Activated CD4-positive, alpha-beta memory T cell treated with anti-CD3 and anti-CD28 coated beads, Interleukin-2, amount 10 ng/mL, durations not matched to agents 7 days and 5 days (primary cell): ENCODE measurements at regions not wholly inside any gene's neighbourhood (a gene's known extent, or its start where the extent isn't known, plus 50 kb on each side); places are given as distances from the start of the nearest gene placed in this dataset.

Source experiments
- CTCF ChIA-PET: fragments of 350-600 bp; sonication (Branson Sonifier 250); formaldehyde crosslinking; loops from one replicate; lab custom pipeline; 2021; ENCODE audit warnings: antibody characterized with exemption, inconsistent platforms; lab: Charles Lee
- POLR2A ChIA-PET: fragments of 350-600 bp; sonication (Branson Sonifier 250); formaldehyde crosslinking; loops from one replicate; lab custom pipeline; 2021; ENCODE audit warnings: antibody characterized with exemption; lab: Charles Lee
- DNase-seq: peaks from one replicate; pipeline ENCODE4 v3.0.0-alpha.2; 2020
- H3K27ac Mint-ChIP-seq: one replicate; pipeline ENCODE4 v1.8.0; 2021; ENCODE audit warnings: mild to moderate bottlenecking, mixed read lengths
- H3K27me3 Mint-ChIP-seq: one replicate; pipeline ENCODE4 v1.8.0; 2021; ENCODE audit warnings: mixed read lengths
- H3K36me3 Mint-ChIP-seq: one replicate; pipeline ENCODE4 v1.8.0; 2021; ENCODE audit warnings: low read depth, mixed read lengths
- H3K4me1 Mint-ChIP-seq: one replicate; pipeline ENCODE4 v1.8.0; 2021; ENCODE audit warnings: mixed read lengths
- H3K4me3 Mint-ChIP-seq: one replicate; pipeline ENCODE4 v1.8.0; 2021; ENCODE audit warnings: mild to moderate bottlenecking, mixed read lengths
- H3K9me3 Mint-ChIP-seq: one replicate; pipeline ENCODE4 v1.8.0; 2021; ENCODE audit warnings: mixed read lengths

- no peak for DNase-seq
- ChIA-PET CTCF (no interaction called here), POLR2A (no interaction called here)
- Mint-ChIP-seq H3K27ac (no peak overlapping the region), H3K9me3 (no peaks in the 10 kb centered on the region), H3K27me3 (peaks cover 13% of the 10 kb centered on the region), H3K36me3 (no peaks in the 10 kb centered on the region), H3K4me1 (no peaks in the 10 kb centered on the region), H3K4me3 (no peak overlapping the region)
These were observed 193.2 kb downstream of the INO80D start for GRCh38 chr2:205892665-205893259.

GRCh38 chr2:205892251-205892655, 193.7 kb downstream of the INO80D start:
- Mint-ChIP-seq H3K9me3 (no peaks in the 10 kb centered on the region), H3K27ac (no peak overlapping the region), H3K4me1 (peaks cover 1% of the 10 kb centered on the region), H3K36me3 (no peaks in the 10 kb centered on the region), H3K4me3 (no peak overlapping the region), H3K27me3 (peaks cover 13% of the 10 kb centered on the region)
- CTCF ChIA-PET = interaction anchor here (0.6 kb wide), 1 partner anchor 44 kb away, joined by 7 read pairs; no protein-coding TSS in a partner anchor
- DNase-seq = no peak
- POLR2A ChIA-PET = no interaction called here

GRCh38 chr2:205889114-205889513, 196.9 kb downstream of the INO80D start:
- CTCF ChIA-PET = no interaction called here
- POLR2A ChIA-PET = no interaction called here
- Mint-ChIP-seq H3K36me3 (no peaks in the 10 kb centered on the region), H3K4me3 (no peak overlapping the region), H3K9me3 (no peaks in the 10 kb centered on the region), H3K27me3 (peaks cover 8% of the 10 kb centered on the region), H3K4me1 (peaks cover 1% of the 10 kb centered on the region), H3K27ac (no peak overlapping the region)
- DNase-seq = no peak

GRCh38 chr2:205887637-205888036, 198.3 kb downstream of the INO80D start:
- Mint-ChIP-seq H3K27me3 (peaks cover 8% of the 10 kb centered on the region), H3K27ac (no peak overlapping the region), H3K9me3 (no peaks in the 10 kb centered on the region), H3K36me3 (no peaks in the 10 kb centered on the region), H3K4me1 (peaks cover 1% of the 10 kb centered on the region), H3K4me3 (no peak overlapping the region)
- ChIA-PET CTCF (interaction anchor here (0.6 to 1.0 kb wide), 2 partner anchors 112 to 113 kb away, joined by 3 to 5 read pairs; no protein-coding TSS in a partner anchor), POLR2A (no interaction called here)
- no peak for DNase-seq

GRCh38 chr2:205885492-205886099, 200.4 kb downstream of the INO80D start:
- DNase-seq = peak; percentile 72
- Mint-ChIP-seq H3K36me3 (no peaks in the 10 kb centered on the region), H3K27me3 (peaks cover 9% of the 10 kb centered on the region), H3K27ac (no peak overlapping the region), H3K4me1 (peaks cover 1% of the 10 kb centered on the region), H3K9me3 (no peaks in the 10 kb centered on the region), H3K4me3 (no peak overlapping the region)
- ChIA-PET CTCF (interaction anchor here (0.6 to 2.4 kb wide), 4 partner anchors 13 to 116 kb away, joined by 3 to 16 read pairs (median 3); no protein-coding TSS in a partner anchor), POLR2A (no interaction called here)

- ChIA-PET CTCF (interaction anchor here (1.3 to 1.5 kb wide), 2 partner anchors 70 to 109 kb away, joined by 3 to 4 read pairs; no protein-coding TSS in a partner anchor), POLR2A (no interaction called here)
- H3K4me3 Mint-ChIP-seq = no peak overlapping the region
- DNase-seq = no peak
- no peak overlapping the region for H3K27ac Mint-ChIP-seq
- peaks cover 1% of the 10 kb centered on the region for H3K4me1 Mint-ChIP-seq
- peaks cover 14% of the 10 kb centered on the region for H3K27me3 Mint-ChIP-seq
- H3K9me3 Mint-ChIP-seq = no peaks in the 10 kb centered on the region
- H3K36me3 Mint-ChIP-seq = no peaks in the 10 kb centered on the region
These were observed 201.7 kb downstream of the NRP2 start for GRCh38 chr2:205883965-205884364.

- H3K36me3 Mint-ChIP-seq = no peaks in the 10 kb centered on the region
- H3K27ac Mint-ChIP-seq = no peak overlapping the region
- no peak overlapping the region for H3K4me3 Mint-ChIP-seq
- peaks cover 14% of the 10 kb centered on the region for H3K27me3 Mint-ChIP-seq
- ChIA-PET CTCF (interaction anchor here (1.3 kb wide), 1 partner anchor 107 kb away, joined by 3 read pairs; no protein-coding TSS in a partner anchor), POLR2A (no interaction called here)
- no peak for DNase-seq
- peaks cover 1% of the 10 kb centered on the region for H3K4me1 Mint-ChIP-seq
- H3K9me3 Mint-ChIP-seq = no peaks in the 10 kb centered on the region
These were observed 200.6 kb downstream of the NRP2 start for GRCh38 chr2:205882806-205883425.

GRCh38 chr2:205880048-205880447, 197.7 kb downstream of the NRP2 start:
- H3K4me1 Mint-ChIP-seq = no peaks in the 10 kb centered on the region
- ChIA-PET CTCF (interaction anchor here (0.9 to 1.5 kb wide), 2 partner anchors 46 to 112 kb away, joined by 3 to 4 read pairs; no protein-coding TSS in a partner anchor), POLR2A (no interaction called here)
- no peaks in the 10 kb centered on the region for H3K36me3 Mint-ChIP-seq
- no peak for DNase-seq
- no peak overlapping the region for H3K27ac Mint-ChIP-seq
- no peaks in the 10 kb centered on the region for H3K9me3 Mint-ChIP-seq
- no peak overlapping the region for H3K4me3 Mint-ChIP-seq
- peaks cover 18% of the 10 kb centered on the region for H3K27me3 Mint-ChIP-seq

- Mint-ChIP-seq H3K9me3 (no peaks in the 10 kb centered on the region), H3K36me3 (no peaks in the 10 kb centered on the region), H3K27me3 (peaks cover 18% of the 10 kb centered on the region), H3K27ac (no peak overlapping the region), H3K4me1 (no peaks in the 10 kb centered on the region), H3K4me3 (no peak overlapping the region)
- CTCF ChIA-PET = interaction anchor here (1.5 kb wide), 1 partner anchor 47 kb away, joined by 4 read pairs; no protein-coding TSS in a partner anchor
- no peak for DNase-seq
- POLR2A ChIA-PET = no interaction called here
These were observed 196.9 kb downstream of the NRP2 start for GRCh38 chr2:205878999-205879762.

GRCh38 chr2:205877496-205877895, 195.2 kb downstream of the NRP2 start:
- Mint-ChIP-seq H3K27ac (no peak overlapping the region), H3K9me3 (no peaks in the 10 kb centered on the region), H3K36me3 (no peaks in the 10 kb centered on the region), H3K4me1 (no peaks in the 10 kb centered on the region), H3K27me3 (peaks cover 23% of the 10 kb centered on the region), H3K4me3 (no peak overlapping the region)
- ChIA-PET POLR2A (no interaction called here), CTCF (no interaction called here)
- DNase-seq = no peak

- no peak overlapping the region for H3K27ac Mint-ChIP-seq
- no peak for DNase-seq
- no peak overlapping the region for H3K4me3 Mint-ChIP-seq
- ChIA-PET CTCF (no interaction called here), POLR2A (no interaction called here)
- no peaks in the 10 kb centered on the region for H3K9me3 Mint-ChIP-seq
- H3K4me1 Mint-ChIP-seq = no peaks in the 10 kb centered on the region
- peaks cover 33% of the 10 kb centered on the region for H3K27me3 Mint-ChIP-seq
- no peaks in the 10 kb centered on the region for H3K36me3 Mint-ChIP-seq
These were observed 193.8 kb downstream of the NRP2 start for GRCh38 chr2:205876127-205876526.

- Mint-ChIP-seq H3K9me3 (no peaks in the 10 kb centered on the region), H3K4me3 (no peak overlapping the region), H3K4me1 (peaks cover 21% of the 10 kb centered on the region), H3K27me3 (peaks cover 31% of the 10 kb centered on the region), H3K36me3 (no peaks in the 10 kb centered on the region), H3K27ac (no peak overlapping the region)
- no peak for DNase-seq
- ChIA-PET CTCF (interaction anchor here (0.9 kb wide), 1 partner anchor 12 kb away, joined by 3 read pairs; no protein-coding TSS in a partner anchor), POLR2A (no interaction called here)
These were observed 190.4 kb downstream of the NRP2 start for GRCh38 chr2:205872716-205873115.

- peaks cover 45% of the 10 kb centered on the region for H3K27me3 Mint-ChIP-seq
- DNase-seq = no peak
- ChIA-PET POLR2A (no interaction called here), CTCF (no interaction called here)
- H3K9me3 Mint-ChIP-seq = no peaks in the 10 kb centered on the region
- no peak overlapping the region for H3K27ac Mint-ChIP-seq
- H3K4me3 Mint-ChIP-seq = no peak overlapping the region
- no peaks in the 10 kb centered on the region for H3K36me3 Mint-ChIP-seq
- H3K4me1 Mint-ChIP-seq = peaks cover 27% of the 10 kb centered on the region
These were observed 187.1 kb downstream of the NRP2 start for GRCh38 chr2:205869439-205869838.
